Tibial nerve (tissue), 4 donors: ENCODE measurements at regions not wholly inside any gene's neighbourhood (a gene's known extent, or its start where the extent isn't known, plus 50 kb on each side); places are given as distances from the start of the nearest gene placed in this dataset.

ENCODE experiments used
- EP300 ChIP-seq, 2 donors: sonication (generic); formaldehyde crosslinking; IDR thresholded peaks; one replicate each; pipeline ENCODE4 v1.6.1; 2017; ENCODE audit warnings: antibody characterized with exemption in 2 of 2, mild to moderate bottlenecking in 1 of 2
- TF ChIP-seq, protein P1 (sequence below), 5 experiments: fragments of 200-600 bp in 3 of 5; fragments of 450-650 bp in 2 of 5; sonication (generic) in 3 of 5; IDR thresholded peaks; one replicate each; pipeline ENCODE4 v1.5.1; 2016 to 2019; ENCODE audit warnings: antibody characterized with exemption in 5 of 5, mild to moderate bottlenecking in 3 of 5, moderate library complexity in 2 of 5

GRCh38 chr11:23317816-23318215 is 457.5 kb upstream of the CCDC179 start:
- TF ChIP-seq, protein P1, sequence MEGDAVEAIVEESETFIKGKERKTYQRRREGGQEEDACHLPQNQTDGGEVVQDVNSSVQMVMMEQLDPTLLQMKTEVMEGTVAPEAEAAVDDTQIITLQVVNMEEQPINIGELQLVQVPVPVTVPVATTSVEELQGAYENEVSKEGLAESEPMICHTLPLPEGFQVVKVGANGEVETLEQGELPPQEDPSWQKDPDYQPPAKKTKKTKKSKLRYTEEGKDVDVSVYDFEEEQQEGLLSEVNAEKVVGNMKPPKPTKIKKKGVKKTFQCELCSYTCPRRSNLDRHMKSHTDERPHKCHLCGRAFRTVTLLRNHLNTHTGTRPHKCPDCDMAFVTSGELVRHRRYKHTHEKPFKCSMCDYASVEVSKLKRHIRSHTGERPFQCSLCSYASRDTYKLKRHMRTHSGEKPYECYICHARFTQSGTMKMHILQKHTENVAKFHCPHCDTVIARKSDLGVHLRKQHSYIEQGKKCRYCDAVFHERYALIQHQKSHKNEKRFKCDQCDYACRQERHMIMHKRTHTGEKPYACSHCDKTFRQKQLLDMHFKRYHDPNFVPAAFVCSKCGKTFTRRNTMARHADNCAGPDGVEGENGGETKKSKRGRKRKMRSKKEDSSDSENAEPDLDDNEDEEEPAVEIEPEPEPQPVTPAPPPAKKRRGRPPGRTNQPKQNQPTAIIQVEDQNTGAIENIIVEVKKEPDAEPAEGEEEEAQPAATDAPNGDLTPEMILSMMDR (IDR thresholded peaks at IDR 0.05) = no peak
- no peak for TF ChIP-seq EP300 (IDR thresholded peaks at IDR 0.05)
